GM18519 (cell line): ENCODE measurements at regions not wholly inside any gene's neighbourhood (a gene's known extent, or its start where the extent isn't known, plus 50 kb on each side); places are given as distances from the start of the nearest gene placed in this dataset.

Source experiments
- ATAC-seq: cut with Tn5 transposase; IDR thresholded peaks from one replicate; pipeline ENCODE4 v1.9.1; 2021; ENCODE audit warnings: mild to moderate bottlenecking, moderate library complexity; ENCODE audit not compliant: unreplicated experiment, low FRiP score

DNA sequence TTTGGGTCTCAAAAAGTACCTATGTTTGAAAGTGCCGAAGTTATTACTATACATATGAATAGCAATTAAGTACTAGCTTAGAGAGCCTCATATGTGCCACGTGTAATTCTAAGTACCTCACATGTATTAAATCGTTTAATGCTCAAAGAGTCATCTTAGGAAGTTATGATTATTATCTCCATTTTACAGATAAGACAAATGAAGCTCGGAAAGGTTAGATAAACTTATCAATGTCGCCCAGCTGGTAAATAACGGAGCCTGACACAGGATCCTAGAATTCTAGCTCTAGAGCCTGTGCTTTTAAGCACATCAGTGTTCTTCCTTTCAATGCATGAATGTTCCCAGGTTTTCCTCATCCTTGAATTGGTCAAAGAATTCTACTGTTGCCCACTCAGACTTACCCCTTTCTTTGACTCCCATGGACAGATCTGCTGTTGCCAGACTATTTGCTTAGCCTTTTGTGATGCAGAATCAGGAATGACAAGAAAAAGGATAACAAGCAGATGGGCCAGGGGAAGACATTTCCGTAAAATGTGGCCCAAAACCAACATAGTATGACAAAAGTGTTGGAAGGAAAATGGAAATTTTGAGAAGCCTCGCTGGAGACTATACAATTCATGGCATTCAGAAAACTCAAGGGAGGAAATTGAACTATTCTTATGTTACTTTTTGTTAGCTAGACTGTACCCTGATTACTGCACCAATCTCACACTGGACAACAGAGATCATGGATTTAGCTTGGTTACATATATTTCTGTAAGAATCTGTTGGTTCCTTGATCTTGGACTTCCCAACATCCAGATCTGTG, 237.1 kb upstream of the CITED2 start:
- no peak for ATAC-seq

DNA sequence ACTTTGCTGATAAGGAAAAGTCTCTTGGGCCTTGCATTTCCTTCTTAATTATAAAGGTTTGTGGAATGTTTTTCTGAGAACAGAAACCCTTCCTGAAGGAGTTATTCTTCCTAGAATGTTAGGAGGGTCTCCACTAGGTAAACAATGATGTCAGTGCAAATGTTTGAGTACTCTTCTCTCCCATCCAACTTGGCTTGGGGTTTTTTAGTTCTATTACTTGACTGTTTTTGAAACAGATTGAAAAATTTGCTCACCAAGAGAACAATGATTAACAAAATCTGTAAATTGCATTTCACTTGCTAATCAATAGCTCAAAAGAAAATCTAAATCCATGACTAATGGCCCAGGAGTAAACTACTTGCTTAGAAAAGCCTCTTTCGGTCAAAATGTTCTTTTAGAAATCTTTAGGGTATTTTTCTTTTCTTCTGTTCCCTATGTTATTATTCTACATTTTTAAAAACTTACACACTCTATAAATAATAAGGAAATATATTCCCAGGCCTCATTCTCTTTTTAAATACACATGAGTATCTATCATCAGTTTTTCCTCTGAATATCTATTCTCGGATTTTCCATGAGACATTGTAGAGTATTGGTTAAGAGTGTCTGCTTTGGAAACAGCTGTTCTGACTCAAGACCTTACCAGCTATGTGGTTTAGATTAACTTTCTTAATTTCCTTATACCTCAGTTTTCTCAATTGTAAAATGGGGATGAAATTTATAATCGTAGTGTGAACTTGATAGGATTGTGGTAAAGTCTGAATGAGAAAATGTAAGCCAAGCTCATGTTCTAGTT, 234.2 kb upstream of the CITED2 start:
- ATAC-seq, result no peak

- no peak for ATAC-seq
Measured at GRCh38 chr6:139605350-139605749, 230.9 kb upstream of the CITED2 start.

DNA sequence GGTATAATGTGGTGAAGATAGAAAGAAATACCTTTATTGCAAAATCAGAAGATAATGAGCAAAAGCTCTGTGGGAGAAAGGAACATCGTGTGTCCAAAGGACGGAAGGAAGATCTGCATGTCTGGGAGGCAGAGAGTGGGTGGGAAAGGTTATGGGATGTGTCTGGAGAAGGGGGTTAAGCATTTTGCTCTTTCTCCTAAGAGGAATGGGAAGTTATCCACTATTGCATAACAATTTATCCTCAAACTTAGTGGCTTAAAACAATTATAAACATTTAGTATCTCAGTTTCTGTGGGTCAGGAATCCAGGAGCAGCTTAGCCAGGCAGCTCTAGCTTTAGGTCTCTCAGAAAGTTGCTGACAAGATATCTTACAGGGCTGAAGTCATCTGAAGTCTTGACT, 229.1 kb upstream of the CITED2 start:
- ATAC-seq, result no peak

DNA sequence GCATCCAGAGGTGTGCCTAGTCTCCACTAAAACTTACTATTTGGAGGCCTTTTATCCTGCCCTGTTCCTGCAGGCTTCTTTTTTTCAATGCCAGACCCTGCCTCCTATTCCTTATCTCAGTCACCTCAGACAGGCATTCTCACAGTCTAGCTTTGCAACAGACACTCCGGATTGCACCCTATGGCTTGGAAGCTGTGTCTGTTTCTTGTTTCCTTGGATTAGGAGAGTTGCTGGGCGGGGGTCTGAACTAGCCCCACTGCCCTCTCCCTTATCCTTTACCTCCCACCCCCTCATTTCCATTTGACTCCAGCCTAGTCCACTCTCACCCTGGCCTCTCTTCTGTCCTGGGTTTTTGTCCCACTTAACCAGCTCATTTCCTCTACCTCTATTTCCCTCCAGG, 228.1 kb upstream of the CITED2 start:
- ATAC-seq, result no peak

- peak; percentile 99 for ATAC-seq
Measured at GRCh38 chr6:139600919-139601475, 226.5 kb upstream of the CITED2 start.

DNA sequence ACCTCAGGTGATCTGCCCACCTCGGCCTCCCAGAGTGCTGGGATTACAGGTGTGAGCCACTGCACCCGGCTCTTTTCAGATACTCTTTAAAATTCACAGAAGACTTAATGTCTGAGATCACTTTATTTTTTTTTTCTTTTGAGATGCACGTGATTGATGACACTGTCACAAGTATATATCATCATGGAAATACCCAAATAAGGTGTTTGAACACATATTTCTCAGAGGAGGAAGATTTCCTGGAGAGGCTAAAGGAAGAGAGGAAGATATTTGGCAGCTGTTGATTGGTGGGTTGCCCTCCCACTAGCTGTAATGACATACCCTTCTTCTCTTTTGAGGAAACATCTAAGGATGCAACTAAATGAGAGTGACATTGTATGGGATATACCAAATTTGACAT, 225.9 kb upstream of the CITED2 start:
- ATAC-seq, result no peak

GRCh38 chr6:139597771-139598755, 223.6 kb upstream of the CITED2 start:
- no peak for ATAC-seq

GRCh38 chr6:139597087-139597763, 222.8 kb upstream of the CITED2 start:
- no peak for ATAC-seq

- no peak for ATAC-seq
Measured at GRCh38 chr6:139595183-139595582, 220.7 kb upstream of the CITED2 start.

GRCh38 chr6:139594333-139594965, 220.0 kb upstream of the CITED2 start:
- no peak for ATAC-seq

DNA sequence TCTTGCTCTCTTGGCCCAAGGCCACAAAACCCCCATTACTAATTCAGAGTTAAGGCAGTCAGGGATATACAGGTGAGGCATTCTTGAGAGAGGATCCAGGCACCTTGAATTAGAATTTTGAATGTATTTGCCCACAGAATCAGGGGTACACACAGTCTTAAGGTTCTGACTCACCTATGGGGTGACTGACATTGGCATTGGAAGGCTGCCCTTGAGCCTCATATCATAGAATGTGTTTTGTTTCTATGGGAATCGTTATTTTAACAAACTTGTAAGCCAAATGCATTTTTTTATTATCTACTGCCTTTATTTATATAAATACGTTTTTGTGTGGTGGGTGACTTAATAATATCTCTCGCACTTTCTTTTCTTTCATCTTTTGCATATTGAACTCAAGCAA, 218.6 kb upstream of the CITED2 start:
- ATAC-seq, result no peak

- no peak for ATAC-seq
Measured at GRCh38 chr6:139592011-139592410, 217.6 kb upstream of the CITED2 start.

DNA sequence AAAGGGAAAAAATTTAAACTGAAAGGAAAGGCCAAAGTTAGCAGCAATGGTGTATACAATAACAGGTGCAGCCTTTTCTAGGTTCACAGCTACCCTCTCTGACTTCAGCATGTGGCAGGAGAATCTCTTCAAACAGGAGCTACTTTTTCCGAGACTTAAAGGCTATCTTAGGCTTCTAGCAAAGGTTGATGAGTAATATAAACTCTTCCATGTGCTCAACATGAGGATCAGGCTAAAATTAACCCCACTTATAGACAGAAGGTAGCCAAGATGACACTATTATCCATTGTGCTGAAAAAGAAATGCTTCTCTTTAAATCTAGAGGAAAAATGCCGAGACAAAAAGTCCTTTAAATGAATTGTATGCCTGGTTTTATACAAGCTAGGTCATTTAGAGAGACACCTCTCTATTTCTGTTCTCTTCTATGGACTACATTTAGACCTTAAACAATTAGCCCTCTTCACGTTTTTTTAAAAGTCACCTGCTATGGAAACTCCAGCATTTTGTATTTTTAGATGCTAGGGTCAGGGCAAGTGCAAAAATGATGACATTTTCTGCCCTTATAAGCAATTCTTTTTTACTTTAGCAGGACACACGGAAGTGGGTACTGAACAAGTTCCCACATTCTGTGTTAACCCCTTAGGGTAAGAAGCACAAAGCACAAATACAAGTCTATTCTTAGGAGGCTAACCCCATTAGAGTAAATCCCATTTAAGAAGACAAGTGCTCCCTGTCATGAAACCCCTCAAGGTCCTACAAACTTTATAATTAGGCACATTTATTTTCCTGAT, 216.8 kb upstream of the CITED2 start:
- ATAC-seq, result no peak

DNA sequence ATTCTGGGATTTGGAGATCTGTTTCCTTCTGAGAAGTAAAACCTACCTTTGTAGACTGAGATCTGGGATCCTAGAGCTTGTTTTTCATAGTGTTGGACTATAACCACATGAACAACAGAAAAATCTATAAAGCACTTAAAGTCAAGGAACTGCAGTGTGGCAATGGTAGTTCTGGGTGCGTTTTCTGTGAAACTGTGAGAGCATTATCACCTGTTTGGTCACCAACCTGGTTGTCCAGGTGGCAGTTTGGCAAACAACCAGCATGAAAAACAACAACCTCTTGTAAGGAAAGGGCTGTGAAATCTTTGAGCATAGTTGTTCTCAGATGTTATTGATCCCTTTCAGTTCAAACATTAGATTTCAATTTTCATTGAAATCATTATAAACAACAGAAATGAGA, 215.8 kb upstream of the CITED2 start:
- no peak for ATAC-seq

GRCh38 chr6:139588734-139589593, 214.5 kb upstream of the CITED2 start:
- no peak for ATAC-seq

- no peak for ATAC-seq
Measured at GRCh38 chr6:139588076-139588639, 213.7 kb upstream of the CITED2 start.
